ENCODE measurements at regions not wholly inside any gene's neighbourhood (a gene's known extent, or its start where the extent isn't known, plus 50 kb on each side); places are given as distances from the start of the nearest gene placed in this dataset.

- DNase-seq (ENCODE audit: low read depth in 2 of 3, low spot score in 2 of 3), result no peak
Observed at GRCh38 chr13:60798503-60798902, 401.5 kb downstream of the TDRD3 start.

- DNase-seq (ENCODE audit: low read depth in 2 of 3, low spot score in 2 of 3), result no peak
Observed at GRCh38 chr13:60797112-60797511, 400.1 kb downstream of the TDRD3 start.

GRCh38 chr13:60794751-60795150, 397.7 kb downstream of the TDRD3 start:
- DNase-seq (ENCODE audit: low read depth in 2 of 3, low spot score in 2 of 3), result no peak

- DNase-seq (ENCODE audit: low read depth in 2 of 3, low spot score in 2 of 3), result no peak
Observed at GRCh38 chr13:60790620-60791019, 393.6 kb downstream of the TDRD3 start.

- no peak for DNase-seq (ENCODE audit: low read depth in 2 of 3, low spot score in 2 of 3)
Observed at GRCh38 chr13:60788156-60788829, 391.3 kb downstream of the TDRD3 start.

GRCh38 chr13:60787083-60787482, 390.1 kb downstream of the TDRD3 start:
- DNase-seq (ENCODE audit: low read depth in 2 of 3, low spot score in 2 of 3), result no peak

- no peak for DNase-seq (ENCODE audit: low read depth in 2 of 3, low spot score in 2 of 3)
Observed at GRCh38 chr13:60772726-60773125, 375.7 kb downstream of the TDRD3 start.

GRCh38 chr13:60765700-60766411, 368.8 kb downstream of the TDRD3 start:
- DNase-seq (ENCODE audit: low read depth in 2 of 3, low spot score in 2 of 3), result no peak

GRCh38 chr13:60759499-60759898, 362.5 kb downstream of the TDRD3 start:
- peak in 2 of 3 donors; percentile 60 to 76 for DNase-seq (ENCODE audit: low read depth in 2 of 3, low spot score in 2 of 3)

- DNase-seq (ENCODE audit: low read depth in 2 of 3, low spot score in 2 of 3), result no peak
Observed at GRCh38 chr13:60758637-60759036, 361.6 kb downstream of the TDRD3 start.

- no peak for DNase-seq (ENCODE audit: low read depth in 2 of 3, low spot score in 2 of 3)
Observed at GRCh38 chr13:60757501-60758215, 360.6 kb downstream of the TDRD3 start.

GRCh38 chr13:60756306-60756705, 359.3 kb downstream of the TDRD3 start:
- DNase-seq (ENCODE audit: low read depth in 2 of 3, low spot score in 2 of 3), result no peak

- DNase-seq (ENCODE audit: low read depth in 2 of 3, low spot score in 2 of 3), result no peak
Observed at GRCh38 chr13:60755380-60756163, 358.6 kb downstream of the TDRD3 start.

- peak in 2 of 3 donors; percentile 13 to 42 for DNase-seq (ENCODE audit: low read depth in 2 of 3, low spot score in 2 of 3)
Observed at GRCh38 chr13:60754211-60755090, 357.4 kb downstream of the TDRD3 start.

- DNase-seq (ENCODE audit: low read depth in 2 of 3, low spot score in 2 of 3), result no peak
Observed at GRCh38 chr13:60753641-60754040, 356.6 kb downstream of the TDRD3 start.

GRCh38 chr13:60745343-60745742, 348.3 kb downstream of the TDRD3 start:
- no peak for DNase-seq (ENCODE audit: low read depth in 2 of 3, low spot score in 2 of 3)

GRCh38 chr13:60733933-60734332, 336.9 kb downstream of the TDRD3 start:
- DNase-seq (ENCODE audit: low read depth in 2 of 3, low spot score in 2 of 3), result no peak

GRCh38 chr13:60727140-60727539, 330.1 kb downstream of the TDRD3 start:
- no peak for DNase-seq (ENCODE audit: low read depth in 2 of 3, low spot score in 2 of 3)

- no peak for DNase-seq (ENCODE audit: low read depth in 2 of 3, low spot score in 2 of 3)
Observed at GRCh38 chr13:60721063-60721462, 324.0 kb downstream of the TDRD3 start.

- no peak for DNase-seq (ENCODE audit: low read depth in 2 of 3, low spot score in 2 of 3)
Observed at GRCh38 chr13:60720590-60720989, 323.6 kb downstream of the TDRD3 start.
